Type B pancreatic cell (in vitro differentiated cells): ENCODE measurements at regions not wholly inside any gene's neighbourhood (a gene's known extent, or its start where the extent isn't known, plus 50 kb on each side); places are given as distances from the start of the nearest gene placed in this dataset.

ENCODE experiments used
- DNase-seq: peaks from one replicate; pipeline ENCODE4 v3.0.0; 2021; ENCODE audit warnings: mixed read lengths; ENCODE audit not compliant: unreplicated experiment; ENCODE audit errors: extremely low spot score
- H3K27ac Mint-ChIP-seq: 2 replicates; pipeline ENCODE4 v1.8.0; 2021; ENCODE audit warnings: mild to moderate bottlenecking, mixed read lengths
- H3K27me3 Mint-ChIP-seq: 2 replicates; pipeline ENCODE4 v1.8.0; 2021; ENCODE audit warnings: mixed read lengths
- H3K36me3 Mint-ChIP-seq: 2 replicates; pipeline ENCODE4 v1.8.0; 2021; ENCODE audit warnings: mixed read lengths
- H3K4me1 Mint-ChIP-seq: one replicate; pipeline ENCODE4 v1.8.0; 2021; ENCODE audit warnings: mixed read lengths; ENCODE audit not compliant: unreplicated experiment
- H3K4me3 Mint-ChIP-seq: 2 replicates; pipeline ENCODE4 v1.8.0; 2021; ENCODE audit warnings: mild to moderate bottlenecking, mixed read lengths
- H3K9me3 Mint-ChIP-seq: 2 replicates; pipeline ENCODE4 v1.8.0; 2021; ENCODE audit warnings: mixed read lengths
- CTCF ChIP-seq: fragments of 200-600 bp; sonication (generic); conservative IDR thresholded peaks from 2 replicates; pipeline ENCODE4 v1.5.0; 2021; ENCODE audit warnings: antibody characterized with exemption, mild to moderate bottlenecking

- no peak overlapping the region for H3K27ac Mint-ChIP-seq
- TF ChIP-seq CTCF, result no peak
- H3K27me3 Mint-ChIP-seq, result peaks cover 3% of the 10 kb centered on the region
- H3K36me3 Mint-ChIP-seq, result no peaks in the 10 kb centered on the region
- H3K4me1 Mint-ChIP-seq, result no peaks in the 10 kb centered on the region
- no peak for DNase-seq
- peaks cover 8% of the 10 kb centered on the region for H3K9me3 Mint-ChIP-seq
- no peak overlapping the region for H3K4me3 Mint-ChIP-seq
Measured at GRCh38 chr15:47523681-47524475, 193.4 kb upstream of the SEMA6D start.

GRCh38 chr15:47529241-47529640, 188.1 kb upstream of the SEMA6D start:
- H3K4me3 Mint-ChIP-seq, result no peak overlapping the region
- H3K27me3 Mint-ChIP-seq, result peaks cover 3% of the 10 kb centered on the region

GRCh38 chr15:47534673-47535072, 182.6 kb upstream of the SEMA6D start:
- no peaks in the 10 kb centered on the region for H3K9me3 Mint-ChIP-seq

More at GRCh38 chr15:47529241-47529640, 188.1 kb upstream of the SEMA6D start:
- no peak for TF ChIP-seq CTCF
- no peaks in the 10 kb centered on the region for H3K9me3 Mint-ChIP-seq
- H3K36me3 Mint-ChIP-seq, result no peaks in the 10 kb centered on the region
- no peaks in the 10 kb centered on the region for H3K4me1 Mint-ChIP-seq
- no peak overlapping the region for H3K27ac Mint-ChIP-seq
- no peak for DNase-seq

GRCh38 chr15:47541562-47541961, 175.7 kb upstream of the SEMA6D start:
- no peak overlapping the region for H3K27ac Mint-ChIP-seq
- no peaks in the 10 kb centered on the region for H3K36me3 Mint-ChIP-seq
- H3K27me3 Mint-ChIP-seq, result no peaks in the 10 kb centered on the region
- H3K4me3 Mint-ChIP-seq, result no peak overlapping the region
- no peak for DNase-seq
- H3K4me1 Mint-ChIP-seq, result no peaks in the 10 kb centered on the region
- TF ChIP-seq CTCF, result no peak
- H3K9me3 Mint-ChIP-seq, result peaks cover 11% of the 10 kb centered on the region

More at GRCh38 chr15:47534673-47535072, 182.6 kb upstream of the SEMA6D start:
- no peaks in the 10 kb centered on the region for H3K27me3 Mint-ChIP-seq
- no peak overlapping the region for H3K4me3 Mint-ChIP-seq
- H3K36me3 Mint-ChIP-seq, result no peaks in the 10 kb centered on the region
- no peaks in the 10 kb centered on the region for H3K4me1 Mint-ChIP-seq
- no peak overlapping the region for H3K27ac Mint-ChIP-seq
- DNase-seq, result no peak
- no peak for TF ChIP-seq CTCF

GRCh38 chr15:47542312-47542989, 174.9 kb upstream of the SEMA6D start:
- no peak for DNase-seq
- peaks cover 11% of the 10 kb centered on the region for H3K9me3 Mint-ChIP-seq
- H3K36me3 Mint-ChIP-seq, result no peaks in the 10 kb centered on the region
- H3K27me3 Mint-ChIP-seq, result no peaks in the 10 kb centered on the region
- H3K27ac Mint-ChIP-seq, result no peak overlapping the region
- TF ChIP-seq CTCF, result no peak
- H3K4me1 Mint-ChIP-seq, result no peaks in the 10 kb centered on the region
- no peak overlapping the region for H3K4me3 Mint-ChIP-seq
